NCI-H2171 (cell line): ENCODE measurements at regions not wholly inside any gene's neighbourhood (a gene's known extent, or its start where the extent isn't known, plus 50 kb on each side); places are given as distances from the start of the nearest gene placed in this dataset.
"Not testable (repeated sequence)": the region's sequence is repeated elsewhere in the genome, so short reads cannot be mapped to it uniquely, and the experiment has no call there.

Source experiments
- DNase-seq: peaks from one replicate; lab custom pipeline; 2025; lab: John Stamatoyannopoulos, UW

- no peak for DNase-seq
These were observed 453.9 kb upstream of the DDX18 start for GRCh38 chr2:117360586-117360985.

- DNase-seq: no peak
These were observed 435.8 kb upstream of the DDX18 start for GRCh38 chr2:117378653-117379052.

GRCh38 chr2:117379928-117380327, 434.6 kb upstream of the DDX18 start:
- no peak for DNase-seq

GRCh38 chr2:117383997-117384396, 430.5 kb upstream of the DDX18 start:
- not testable (repeated sequence) for DNase-seq

GRCh38 chr2:117396161-117396560, 418.3 kb upstream of the DDX18 start:
- no peak for DNase-seq

- DNase-seq: no peak
These were observed 412.9 kb upstream of the DDX18 start for GRCh38 chr2:117401582-117401981.

GRCh38 chr2:117406443-117406842, 408.0 kb upstream of the DDX18 start:
- DNase-seq: no peak

GRCh38 chr2:117407746-117408145, 406.7 kb upstream of the DDX18 start:
- DNase-seq: no peak

GRCh38 chr2:117409443-117409842, 405.0 kb upstream of the DDX18 start:
- no peak for DNase-seq

- no peak for DNase-seq
These were observed 402.5 kb upstream of the DDX18 start for GRCh38 chr2:117411983-117412382.

- no peak for DNase-seq
These were observed 381.7 kb upstream of the DDX18 start for GRCh38 chr2:117432746-117433145.

GRCh38 chr2:117436697-117437096, 377.8 kb upstream of the DDX18 start:
- no peak for DNase-seq

GRCh38 chr2:117470311-117471095, 344.0 kb upstream of the DDX18 start:
- DNase-seq: no peak

GRCh38 chr2:117481608-117482007, 332.9 kb upstream of the DDX18 start:
- DNase-seq: no peak

- DNase-seq: no peak
These were observed 328.9 kb upstream of the DDX18 start for GRCh38 chr2:117485588-117485987.

- DNase-seq: no peak
These were observed 328.4 kb upstream of the DDX18 start for GRCh38 chr2:117486081-117486480.

- DNase-seq: no peak
These were observed 322.2 kb upstream of the DDX18 start for GRCh38 chr2:117492209-117492851.

GRCh38 chr2:117500721-117501120, 313.8 kb upstream of the DDX18 start:
- DNase-seq: no peak

GRCh38 chr2:117502121-117502520, 312.4 kb upstream of the DDX18 start:
- no peak for DNase-seq

- no peak for DNase-seq
These were observed 302.2 kb upstream of the DDX18 start for GRCh38 chr2:117512307-117512706.

GRCh38 chr2:117514371-117514770, 300.1 kb upstream of the DDX18 start:
- DNase-seq: no peak

- no peak for DNase-seq
These were observed 295.3 kb upstream of the DDX18 start for GRCh38 chr2:117519238-117519637.

- peak; percentile 28 for DNase-seq
These were observed 294.8 kb upstream of the DDX18 start for GRCh38 chr2:117519721-117520120.

GRCh38 chr2:117523267-117523666, 291.2 kb upstream of the DDX18 start:
- peak; percentile 14 for DNase-seq
